ENCODE measurements at regions not wholly inside any gene's neighbourhood (a gene's known extent, or its start where the extent isn't known, plus 50 kb on each side); places are given as distances from the start of the nearest gene placed in this dataset.
"Not testable (repeated sequence)": the region's sequence is repeated elsewhere in the genome, so short reads cannot be mapped to it uniquely, and the experiment has no call there.

- no peak for TF ChIP-seq CTCF (IDR thresholded peaks at IDR 0.05; ENCODE audit: low read depth, low read length)
- Histone ChIP-seq H3K27ac (ENCODE audit: low read depth, low read length) (no peak overlapping the region), H3K9me3 (ENCODE audit: control insufficient read depth, insufficient read depth, low read length) (no peaks in the 10 kb centered on the region), H3K4me3 (ENCODE audit: low read depth, low read length) (no peak overlapping the region), H3K27me3 (ENCODE audit: control insufficient read depth, insufficient read depth, low read length) (no peaks in the 10 kb centered on the region)
- POLR2A ChIA-PET = no interaction called here
- CTCF ChIA-PET = no interaction called here
- no peak for DNase-seq (ENCODE audit: low read depth, low spot score)
Measured at GRCh38 chr13:37289212-37289935, 183.9 kb upstream of the CSNK1A1L start.

- Histone ChIP-seq H3K9me3 (ENCODE audit: control insufficient read depth, insufficient read depth, low read length) (no peaks in the 10 kb centered on the region), H3K27me3 (ENCODE audit: control insufficient read depth, insufficient read depth, low read length) (no peaks in the 10 kb centered on the region), H3K27ac (ENCODE audit: low read depth, low read length) (no peak overlapping the region), H3K4me3 (ENCODE audit: low read depth, low read length) (no peak overlapping the region)
- no peak for DNase-seq (ENCODE audit: low read depth, low spot score)
- POLR2A ChIA-PET = no interaction called here
- CTCF ChIA-PET = no interaction called here
- TF ChIP-seq CTCF (IDR thresholded peaks at IDR 0.05; ENCODE audit: low read depth, low read length) = no peak
Measured at GRCh38 chr13:37288057-37288720, 182.7 kb upstream of the CSNK1A1L start.

GRCh38 chr13:37280231-37280630 is 174.8 kb upstream of the CSNK1A1L start:
- H3K9me3 ChIP-seq (ENCODE audit: control insufficient read depth, insufficient read depth, low read length); CTCF ChIA-PET; H3K4me3 ChIP-seq (ENCODE audit: low read depth, low read length); POLR2A ChIA-PET; H3K27me3 ChIP-seq (ENCODE audit: control insufficient read depth, insufficient read depth, low read length); DNase-seq (ENCODE audit: low read depth, low spot score); H3K27ac ChIP-seq (ENCODE audit: low read depth, low read length): not testable (repeated sequence)

GRCh38 chr13:37277435-37278144 is 172.1 kb upstream of the CSNK1A1L start:
- H3K27me3 ChIP-seq (ENCODE audit: control insufficient read depth, insufficient read depth, low read length) = no peaks in the 10 kb centered on the region
- peak; percentile 7 for DNase-seq (ENCODE audit: low read depth, low spot score)
- H3K27ac ChIP-seq (ENCODE audit: low read depth, low read length) = no peak overlapping the region
- 0 out of 2 replicates have a peak, but pooled peaks have one; percentile 11 for TF ChIP-seq CTCF (IDR thresholded peaks at IDR 0.05; ENCODE audit: low read depth, low read length)
- POLR2A ChIA-PET = no interaction called here
- H3K9me3 ChIP-seq (ENCODE audit: control insufficient read depth, insufficient read depth, low read length) = no peaks in the 10 kb centered on the region; the same call in none of the 2 replicates
- H3K4me3 ChIP-seq (ENCODE audit: low read depth, low read length) = no peak overlapping the region
- CTCF ChIA-PET = no interaction called here

- ChIA-PET POLR2A (no interaction called here), CTCF (no interaction called here)
- no peak for DNase-seq (ENCODE audit: low read depth, low spot score)
- TF ChIP-seq CTCF (IDR thresholded peaks at IDR 0.05; ENCODE audit: low read depth, low read length) = no peak
- H3K4me3 ChIP-seq (ENCODE audit: low read depth, low read length) = no peak overlapping the region
- H3K27ac ChIP-seq (ENCODE audit: low read depth, low read length) = no peak overlapping the region
- H3K27me3 ChIP-seq (ENCODE audit: control insufficient read depth, insufficient read depth, low read length) = no peaks in the 10 kb centered on the region
- H3K9me3 ChIP-seq (ENCODE audit: control insufficient read depth, insufficient read depth, low read length) = no peaks in the 10 kb centered on the region; the same call in none of the 2 replicates
Measured at GRCh38 chr13:37277007-37277406, 171.5 kb upstream of the CSNK1A1L start.
